ENCODE measurements at regions not wholly inside any gene's neighbourhood (a gene's known extent, or its start where the extent isn't known, plus 50 kb on each side); places are given as distances from the start of the nearest gene placed in this dataset.
A peak's percentile ranks its signal among the peaks of the same experiment; 100 is the strongest.

GRCh38 chr9:12921621-12922020 lies 146.8 kb downstream of the LURAP1L start:
- Histone ChIP-seq H2BK5ac (ENCODE audit: low read length) (no peak overlapping the region), H3K56ac (ENCODE audit: low read length) (no peak overlapping the region)

GRCh38 chr9:12922224-12922866 lies 147.5 kb downstream of the LURAP1L start:
- no peak overlapping the region for H2BK15ac ChIP-seq (replicated peaks; ENCODE audit: low read depth)
- no peak overlapping the region for H2AK5ac ChIP-seq (ENCODE audit: low read length)
- no peak overlapping the region for H3K56ac ChIP-seq (ENCODE audit: low read length)
- no peak overlapping the region for H2BK5ac ChIP-seq (ENCODE audit: low read length)
- H4K8ac ChIP-seq (ENCODE audit: low read depth, low read length), result no peak overlapping the region
- no peak overlapping the region for H3K23ac ChIP-seq (ENCODE audit: low read length)
- H3K4ac ChIP-seq (ENCODE audit: low read depth, low read length), result no peak overlapping the region
- no peaks in the 10 kb centered on the region for H3K27me3 ChIP-seq (ENCODE audit: insufficient read depth, low read length, poor library complexity)
- no peak overlapping the region for H2BK120ac ChIP-seq (ENCODE audit: low read depth, low read length)
- WGBS (ENCODE audit: extremely low coverage, insufficient coverage, low lambda C conversion rate), result no CpG with 5 or more reads among the region's 4 CpGs
- no peak overlapping the region for H3K18ac ChIP-seq (ENCODE audit: low read length)
- H3K79me1 ChIP-seq (ENCODE audit: low read length), result no peaks in the 10 kb centered on the region
- no peak overlapping the region for H3K27ac ChIP-seq (ENCODE audit: low read depth, low read length)
- no peaks in the 10 kb centered on the region for H3K36me3 ChIP-seq (ENCODE audit: control insufficient read depth, insufficient read depth, low read length)
- H3K9ac ChIP-seq (ENCODE audit: low read length), result no peak overlapping the region
- H4K5ac ChIP-seq (ENCODE audit: low read length), result no peak overlapping the region
- no peaks in the 10 kb centered on the region for H3K79me2 ChIP-seq (ENCODE audit: control insufficient read depth, insufficient read depth, low read length)
- DNase-seq, result no peak
- H3K4me1 ChIP-seq (ENCODE audit: control insufficient read depth, low read depth, low read length), result no peaks in the 10 kb centered on the region
- H3K4me2 ChIP-seq (ENCODE audit: low read length), result no peak overlapping the region
- no peak overlapping the region for H3K4me3 ChIP-seq (ENCODE audit: low read length)

More at GRCh38 chr9:12921621-12922020, 146.8 kb downstream of the LURAP1L start:
- Histone ChIP-seq H3K4me1 (ENCODE audit: control insufficient read depth, low read depth, low read length) (no peaks in the 10 kb centered on the region), H4K5ac (ENCODE audit: low read length) (no peak overlapping the region), H3K18ac (ENCODE audit: low read length) (no peak overlapping the region), H3K79me1 (ENCODE audit: low read length) (no peaks in the 10 kb centered on the region), H3K27ac (ENCODE audit: low read depth, low read length) (no peak overlapping the region), H3K4ac (ENCODE audit: low read depth, low read length) (no peak overlapping the region), H3K9ac (ENCODE audit: low read length) (no peak overlapping the region), H3K23ac (ENCODE audit: low read length) (no peak overlapping the region), H3K27me3 (ENCODE audit: insufficient read depth, low read length, poor library complexity) (no peaks in the 10 kb centered on the region), H2BK15ac (replicated peaks; ENCODE audit: low read depth) (no peak overlapping the region), H2AK5ac (ENCODE audit: low read length) (no peak overlapping the region), H3K36me3 (ENCODE audit: control insufficient read depth, insufficient read depth, low read length) (no peaks in the 10 kb centered on the region), H2BK120ac (ENCODE audit: low read depth, low read length) (no peak overlapping the region), H4K8ac (ENCODE audit: low read depth, low read length) (no peak overlapping the region), H3K4me3 (ENCODE audit: low read length) (no peak overlapping the region), H3K79me2 (ENCODE audit: control insufficient read depth, insufficient read depth, low read length) (no peaks in the 10 kb centered on the region), H3K4me2 (ENCODE audit: low read length) (no peak overlapping the region)
- WGBS (ENCODE audit: extremely low coverage, insufficient coverage, low lambda C conversion rate), result no CpG with 5 or more reads among the region's 3 CpGs
- no peak for DNase-seq

DNA sequence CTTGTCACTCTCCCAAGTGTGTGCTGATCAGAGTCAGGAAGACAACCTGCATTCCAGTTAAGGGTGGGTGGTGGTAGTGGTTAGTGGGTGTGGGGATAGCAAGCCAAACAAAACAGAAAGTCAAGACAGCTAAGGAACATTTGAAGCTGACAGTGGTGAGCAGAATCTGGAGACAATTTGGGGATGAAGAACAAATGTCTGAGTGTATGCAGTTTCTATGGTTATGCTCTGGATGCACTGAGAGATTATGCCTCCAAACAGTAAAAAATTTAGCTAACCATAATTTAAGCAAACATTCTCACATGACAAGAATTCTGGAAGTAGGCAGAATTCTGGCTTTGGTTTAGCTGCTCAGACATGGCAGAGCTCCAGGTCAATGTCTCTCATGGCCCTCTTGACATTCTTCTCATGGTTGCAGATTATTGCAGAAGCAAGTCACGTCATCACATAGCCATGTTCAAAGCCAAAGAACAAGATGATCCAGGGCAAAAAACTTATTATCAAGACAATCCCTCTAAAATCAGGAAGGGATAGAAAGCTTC lies 148.7 kb downstream of the LURAP1L start:
- H3K4me3 ChIP-seq (ENCODE audit: low read length), result no peak overlapping the region

DNA sequence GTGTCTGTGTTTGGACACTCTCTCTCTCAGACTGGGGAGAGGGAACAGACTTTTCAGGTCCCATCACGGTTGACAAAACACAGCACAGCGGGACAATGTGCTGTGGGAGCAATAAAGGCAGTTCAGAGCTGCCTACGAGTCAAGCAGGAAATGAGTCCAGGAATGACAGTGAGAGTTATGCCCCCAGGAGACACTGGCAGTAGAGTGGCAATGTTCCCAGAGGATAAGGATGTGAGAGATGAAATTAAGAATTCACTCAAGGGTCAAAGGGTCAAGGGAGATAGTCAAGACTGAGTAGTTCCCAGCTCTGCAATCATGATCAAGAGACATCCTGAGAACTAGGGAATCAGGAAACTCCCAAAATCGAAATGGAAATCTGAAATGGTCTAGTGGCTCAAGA lies 156.1 kb downstream of the LURAP1L start:
- DNase-seq, result no peak
- no peak overlapping the region for H3K9ac ChIP-seq (ENCODE audit: low read length)
- no peak overlapping the region for H3K23ac ChIP-seq (ENCODE audit: low read length)
- no peaks in the 10 kb centered on the region for H3K79me2 ChIP-seq (ENCODE audit: control insufficient read depth, insufficient read depth, low read length)
- no peak overlapping the region for H2BK5ac ChIP-seq (ENCODE audit: low read length)
- no peak overlapping the region for H2BK120ac ChIP-seq (ENCODE audit: low read depth, low read length)
- no peak overlapping the region for H4K5ac ChIP-seq (ENCODE audit: low read length)
- WGBS (ENCODE audit: extremely low coverage, insufficient coverage, low lambda C conversion rate), result no CpG with 5 or more reads among the region's 4 CpGs
- H3K27ac ChIP-seq (ENCODE audit: low read depth, low read length), result no peak overlapping the region
- H3K56ac ChIP-seq (ENCODE audit: low read length), result no peak overlapping the region
- no peak overlapping the region for H2AK5ac ChIP-seq (ENCODE audit: low read length)
- no peak overlapping the region for H3K4ac ChIP-seq (ENCODE audit: low read depth, low read length)
- no peaks in the 10 kb centered on the region for H3K79me1 ChIP-seq (ENCODE audit: low read length)
- H4K8ac ChIP-seq (ENCODE audit: low read depth, low read length), result no peak overlapping the region
- no peaks in the 10 kb centered on the region for H3K27me3 ChIP-seq (ENCODE audit: insufficient read depth, low read length, poor library complexity)
- no peak overlapping the region for H2BK15ac ChIP-seq (replicated peaks; ENCODE audit: low read depth)
- H3K4me2 ChIP-seq (ENCODE audit: low read length), result no peak overlapping the region
- no peaks in the 10 kb centered on the region for H3K4me1 ChIP-seq (ENCODE audit: control insufficient read depth, low read depth, low read length)
- no peaks in the 10 kb centered on the region for H3K36me3 ChIP-seq (ENCODE audit: control insufficient read depth, insufficient read depth, low read length)
- peak overlapping the region; percentile 4 for H3K18ac ChIP-seq (ENCODE audit: low read length)
- no peak overlapping the region for H3K4me3 ChIP-seq (ENCODE audit: low read length)

More for the DNA sequence above, 148.7 kb downstream of the LURAP1L start:
- no peak overlapping the region for H3K23ac ChIP-seq (ENCODE audit: low read length)
- no peak overlapping the region for H3K4me2 ChIP-seq (ENCODE audit: low read length)
- no peaks in the 10 kb centered on the region for H3K79me1 ChIP-seq (ENCODE audit: low read length)
- no peak overlapping the region for H3K27ac ChIP-seq (ENCODE audit: low read depth, low read length)
- H4K8ac ChIP-seq (ENCODE audit: low read depth, low read length), result no peak overlapping the region
- no peak overlapping the region for H4K5ac ChIP-seq (ENCODE audit: low read length)
- H3K56ac ChIP-seq (ENCODE audit: low read length), result no peak overlapping the region
- WGBS (ENCODE audit: extremely low coverage, insufficient coverage, low lambda C conversion rate), result no CpG with 5 or more reads among the region's 1 CpG
- H3K9ac ChIP-seq (ENCODE audit: low read length), result no peak overlapping the region
- H2BK15ac ChIP-seq (replicated peaks; ENCODE audit: low read depth), result no peak overlapping the region
- no peaks in the 10 kb centered on the region for H3K27me3 ChIP-seq (ENCODE audit: insufficient read depth, low read length, poor library complexity)
- no peak overlapping the region for H2AK5ac ChIP-seq (ENCODE audit: low read length)
- H2BK120ac ChIP-seq (ENCODE audit: low read depth, low read length), result no peak overlapping the region
- H3K4me1 ChIP-seq (ENCODE audit: control insufficient read depth, low read depth, low read length), result no peaks in the 10 kb centered on the region
- no peaks in the 10 kb centered on the region for H3K36me3 ChIP-seq (ENCODE audit: control insufficient read depth, insufficient read depth, low read length)
- no peak overlapping the region for H3K18ac ChIP-seq (ENCODE audit: low read length)
- DNase-seq, result no peak
- no peaks in the 10 kb centered on the region for H3K79me2 ChIP-seq (ENCODE audit: control insufficient read depth, insufficient read depth, low read length)
- no peak overlapping the region for H3K4ac ChIP-seq (ENCODE audit: low read depth, low read length)
- no peak overlapping the region for H2BK5ac ChIP-seq (ENCODE audit: low read length)

DNA sequence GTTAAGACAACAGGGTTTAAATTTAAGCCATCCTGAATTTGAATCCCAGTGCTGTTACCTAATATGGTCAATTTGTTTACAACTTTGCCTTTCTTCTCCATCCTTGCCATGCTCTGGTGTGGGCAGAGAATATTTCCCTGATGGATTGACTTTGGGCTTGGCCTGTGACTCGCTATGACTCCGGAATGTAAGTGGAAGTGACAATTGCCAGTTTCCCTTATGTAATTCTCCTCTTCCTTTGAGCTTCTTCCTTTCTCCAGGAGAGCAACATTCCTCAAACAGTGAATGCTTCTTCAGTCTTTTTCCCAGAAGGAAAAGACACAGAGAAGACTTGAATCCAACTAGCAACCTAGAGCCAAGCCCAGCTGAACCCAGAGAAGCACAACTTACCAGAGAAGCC lies 159.1 kb downstream of the LURAP1L start:
- no peaks in the 10 kb centered on the region for H3K79me1 ChIP-seq (ENCODE audit: low read length)
- H3K4ac ChIP-seq (ENCODE audit: low read depth, low read length), result no peak overlapping the region
- no peak overlapping the region for H2BK15ac ChIP-seq (replicated peaks; ENCODE audit: low read depth)
- no CpG with 5 or more reads among the region's 2 CpGs for WGBS (ENCODE audit: extremely low coverage, insufficient coverage, low lambda C conversion rate)
- H3K4me2 ChIP-seq (ENCODE audit: low read length), result no peak overlapping the region
- no peak overlapping the region for H3K27ac ChIP-seq (ENCODE audit: low read depth, low read length)
- H3K23ac ChIP-seq (ENCODE audit: low read length), result no peak overlapping the region
- no peak overlapping the region for H3K9ac ChIP-seq (ENCODE audit: low read length)
- H4K8ac ChIP-seq (ENCODE audit: low read depth, low read length), result no peak overlapping the region
- no peaks in the 10 kb centered on the region for H3K36me3 ChIP-seq (ENCODE audit: control insufficient read depth, insufficient read depth, low read length)
- DNase-seq, result peak; percentile 64
- H3K18ac ChIP-seq (ENCODE audit: low read length), result peak overlapping the region; percentile 53
- H2BK5ac ChIP-seq (ENCODE audit: low read length), result no peak overlapping the region
- no peak overlapping the region for H2AK5ac ChIP-seq (ENCODE audit: low read length)
- H3K27me3 ChIP-seq (ENCODE audit: insufficient read depth, low read length, poor library complexity), result no peaks in the 10 kb centered on the region
- H3K79me2 ChIP-seq (ENCODE audit: control insufficient read depth, insufficient read depth, low read length), result no peaks in the 10 kb centered on the region
- no peak overlapping the region for H2BK120ac ChIP-seq (ENCODE audit: low read depth, low read length)
- H3K4me1 ChIP-seq (ENCODE audit: control insufficient read depth, low read depth, low read length), result no peaks in the 10 kb centered on the region
- H3K4me3 ChIP-seq (ENCODE audit: low read length), result no peak overlapping the region
- H4K5ac ChIP-seq (ENCODE audit: low read length), result no peak overlapping the region
- H3K56ac ChIP-seq (ENCODE audit: low read length), result no peak overlapping the region
